ENCODE measurements at regions not wholly inside any gene's neighbourhood (a gene's known extent, or its start where the extent isn't known, plus 50 kb on each side); places are given as distances from the start of the nearest gene placed in this dataset.

- no peak for TF ChIP-seq EZH2phosphoT487 (IDR thresholded peaks at IDR 0.05; ENCODE audit: low read depth)
- no peak for TF ChIP-seq CTCF (IDR thresholded peaks at IDR 0.05; ENCODE audit: low read depth, low read length)
- Histone ChIP-seq H3K4me2 (ENCODE audit: low read length) (no peak overlapping the region), H2AFZ (ENCODE audit: low read depth, low read length) (no peak overlapping the region)
Observed at GRCh38 chr3:167876620-167877281, 141.2 kb downstream of the SERPINI1 start.

More at GRCh38 chr3:167876620-167877281, 141.2 kb downstream of the SERPINI1 start:
- Histone ChIP-seq H3K79me2 (ENCODE audit: low read length) (no peaks in the 10 kb centered on the region), H4K20me1 (ENCODE audit: insufficient read depth, low read length) (no peaks in the 10 kb centered on the region), H3K27ac (ENCODE audit: low read length) (no peak overlapping the region), H3K4me1 (ENCODE audit: low read length) (peaks cover 2% of the 10 kb centered on the region; the same call in 1 of the 2 replicates), H3K36me3 (replicated peaks; ENCODE audit: low read depth, low read length) (no peaks in the 10 kb centered on the region), H3K9me3 (ENCODE audit: insufficient read depth, low read length) (no peaks in the 10 kb centered on the region), H3K27me3 (ENCODE audit: low read depth, low read length) (0 out of 2 replicates have a peak, but pooled peaks cover 3% of the 10 kb centered on the region), H3K4me3 (ENCODE audit: low read length) (no peak overlapping the region), H3K9ac (ENCODE audit: low read length) (no peak overlapping the region)
